OCI-LY1 (cell line): ENCODE measurements at regions not wholly inside any gene's neighbourhood (a gene's known extent, or its start where the extent isn't known, plus 50 kb on each side); places are given as distances from the start of the nearest gene placed in this dataset.

Experiments
- H2AFZ ChIP-seq: fragments of 200-600 bp; sonication (generic), shearing (Covaris generic); 2 replicates; pipeline ENCODE4 v1.6.0; 2014; ENCODE audit warnings: antibody characterized with exemption, mild to moderate bottlenecking, low read length
- H3F3A ChIP-seq: fragments of 200-600 bp; sonication (generic), shearing (Covaris generic); 2 replicates; pipeline ENCODE4 v1.6.0; 2014; ENCODE audit warnings: mild to moderate bottlenecking, antibody characterized with exemption, low read length, moderate library complexity; ENCODE audit not compliant: insufficient read depth
- H3K27ac ChIP-seq: fragments of 200-600 bp; sonication (generic); 2 replicates; pipeline ENCODE4 v1.5.1; 2014; ENCODE audit warnings: low read length, mixed run types, mild to moderate bottlenecking, low read depth; ENCODE audit not compliant: poor library complexity, severe bottlenecking
- H3K27me3 ChIP-seq: fragments of 200-600 bp; sonication (generic); 2 replicates; pipeline ENCODE4 v1.6.0; 2014; ENCODE audit warnings: antibody characterized with exemption, mild to moderate bottlenecking, low read length, moderate library complexity; ENCODE audit not compliant: insufficient read depth
- H3K36me3 ChIP-seq: fragments of 200-600 bp; sonication (generic); 2 replicates; pipeline ENCODE4 v1.6.1; 2014; ENCODE audit warnings: mild to moderate bottlenecking, antibody characterized with exemption, low read length, moderate library complexity, mixed read lengths; ENCODE audit not compliant: insufficient read depth
- H3K4me1 ChIP-seq: fragments of 200-600 bp; sonication (generic); 2 replicates; pipeline ENCODE4 v1.5.1; 2014; ENCODE audit warnings: mild to moderate bottlenecking, low read length, moderate library complexity; ENCODE audit not compliant: insufficient read depth, severe bottlenecking
- H3K4me2 ChIP-seq: fragments of 200-600 bp; sonication (generic), shearing (Covaris generic); 2 replicates; pipeline ENCODE4 v1.6.1; 2014; ENCODE audit warnings: low read length
- H3K4me3 ChIP-seq: fragments of 200-600 bp; sonication (generic); 2 replicates; pipeline ENCODE4 v1.5.1; 2014; ENCODE audit warnings: low read length, low read depth, mild to moderate bottlenecking, mixed read lengths; ENCODE audit not compliant: poor library complexity, severe bottlenecking
- H3K79me2 ChIP-seq: fragments of 200-600 bp; shearing (Covaris generic); 2 replicates; pipeline ENCODE4 v1.6.1; 2016; ENCODE audit warnings: mixed run types, low read length, mixed read lengths; ENCODE audit not compliant: insufficient read depth
- H3K9ac ChIP-seq: fragments of 200-600 bp; sonication (generic), shearing (Covaris generic); 2 replicates; pipeline ENCODE4 v1.6.1; 2014; ENCODE audit warnings: mild to moderate bottlenecking, low read length, mixed read lengths
- H3K9me2 ChIP-seq: fragments of 200-600 bp; sonication (generic), shearing (Covaris generic); 2 replicates; pipeline ENCODE4 v1.6.1; 2014; ENCODE audit warnings: low read depth, mild to moderate bottlenecking, low read length, mixed read lengths
- H3K9me3 ChIP-seq: fragments of 200-600 bp; shearing (Covaris generic); 2 replicates; pipeline ENCODE4 v1.6.1; 2014; ENCODE audit warnings: low read length, mixed read lengths
- H4K20me1 ChIP-seq: fragments of 200-600 bp; sonication (generic), shearing (Covaris generic); 2 replicates; pipeline ENCODE4 v1.6.0; 2016; ENCODE audit warnings: mild to moderate bottlenecking, low read length; ENCODE audit not compliant: insufficient read depth
- EZH2 ChIP-seq: fragments of 200-600 bp; sonication (generic), shearing (Covaris generic); IDR thresholded peaks from 2 replicates; pipeline ENCODE4 v1.8.0; 2017; ENCODE audit warnings: borderline replicate concordance, mixed run types, mild to moderate bottlenecking, antibody characterized with exemption, low read length, moderate library complexity, mixed read lengths
- TF ChIP-seq, protein P1 (sequence below): fragments of 200-600 bp; sonication (generic), shearing (Covaris generic); IDR thresholded peaks from 2 replicates; pipeline ENCODE4 v1.5.1; 2017; ENCODE audit warnings: mild to moderate bottlenecking, antibody characterized with exemption, low read length, moderate library complexity, mixed read lengths

DNA sequence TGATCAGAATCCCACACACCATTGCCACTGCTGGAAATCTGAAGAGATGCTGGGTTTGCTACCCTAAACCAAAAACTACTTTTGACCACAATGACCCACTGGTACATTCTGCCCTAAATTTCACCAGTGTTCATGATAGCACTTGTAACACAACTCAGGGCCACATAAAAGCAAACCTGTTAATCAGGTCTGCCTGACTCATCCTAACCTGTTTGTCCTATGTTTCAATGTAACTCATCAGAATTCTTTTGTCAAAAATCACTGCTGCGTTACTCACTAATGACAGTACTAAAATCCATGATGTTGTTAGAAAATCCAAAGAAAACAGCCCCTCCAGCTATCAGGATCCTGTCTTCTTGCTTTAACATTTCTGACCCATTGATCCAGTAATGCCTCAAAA, 55.6 kb upstream of the XCR1 start:
- Histone ChIP-seq H3K9me3 (no peaks in the 10 kb centered on the region), H3K9ac (no peak overlapping the region), H3K79me2 (no peaks in the 10 kb centered on the region), H3K9me2 (no peaks in the 10 kb centered on the region), H3K4me1 (no peaks in the 10 kb centered on the region), H4K20me1 (no peaks in the 10 kb centered on the region), H3K4me3 (no peak overlapping the region), H3K27ac (no peak overlapping the region), H2AFZ (no peak overlapping the region), H3K36me3 (no peaks in the 10 kb centered on the region), H3K4me2 (no peak overlapping the region), H3K27me3 (no peaks in the 10 kb centered on the region), H3F3A (no peaks in the 10 kb centered on the region)
- TF ChIP-seq, protein P1, sequence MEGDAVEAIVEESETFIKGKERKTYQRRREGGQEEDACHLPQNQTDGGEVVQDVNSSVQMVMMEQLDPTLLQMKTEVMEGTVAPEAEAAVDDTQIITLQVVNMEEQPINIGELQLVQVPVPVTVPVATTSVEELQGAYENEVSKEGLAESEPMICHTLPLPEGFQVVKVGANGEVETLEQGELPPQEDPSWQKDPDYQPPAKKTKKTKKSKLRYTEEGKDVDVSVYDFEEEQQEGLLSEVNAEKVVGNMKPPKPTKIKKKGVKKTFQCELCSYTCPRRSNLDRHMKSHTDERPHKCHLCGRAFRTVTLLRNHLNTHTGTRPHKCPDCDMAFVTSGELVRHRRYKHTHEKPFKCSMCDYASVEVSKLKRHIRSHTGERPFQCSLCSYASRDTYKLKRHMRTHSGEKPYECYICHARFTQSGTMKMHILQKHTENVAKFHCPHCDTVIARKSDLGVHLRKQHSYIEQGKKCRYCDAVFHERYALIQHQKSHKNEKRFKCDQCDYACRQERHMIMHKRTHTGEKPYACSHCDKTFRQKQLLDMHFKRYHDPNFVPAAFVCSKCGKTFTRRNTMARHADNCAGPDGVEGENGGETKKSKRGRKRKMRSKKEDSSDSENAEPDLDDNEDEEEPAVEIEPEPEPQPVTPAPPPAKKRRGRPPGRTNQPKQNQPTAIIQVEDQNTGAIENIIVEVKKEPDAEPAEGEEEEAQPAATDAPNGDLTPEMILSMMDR, result no peak

- no peak overlapping the region for H3K4me2 ChIP-seq
- no peaks in the 10 kb centered on the region for H4K20me1 ChIP-seq
- no peaks in the 10 kb centered on the region for H3K36me3 ChIP-seq
- no peak overlapping the region for H2AFZ ChIP-seq
- H3K27me3 ChIP-seq, result no peaks in the 10 kb centered on the region
- H3K9me2 ChIP-seq, result no peaks in the 10 kb centered on the region
- H3K79me2 ChIP-seq, result no peaks in the 10 kb centered on the region
- no peaks in the 10 kb centered on the region for H3K4me1 ChIP-seq
- H3K9ac ChIP-seq, result no peak overlapping the region
- no peaks in the 10 kb centered on the region for H3F3A ChIP-seq
- no peak overlapping the region for H3K27ac ChIP-seq
- H3K9me3 ChIP-seq, result no peaks in the 10 kb centered on the region
- H3K4me3 ChIP-seq, result no peak overlapping the region
- TF ChIP-seq, protein P1, result no peak
- no peak for TF ChIP-seq EZH2
Observed at GRCh38 chr3:46082021-46082420, 54.7 kb upstream of the XCR1 start.

DNA sequence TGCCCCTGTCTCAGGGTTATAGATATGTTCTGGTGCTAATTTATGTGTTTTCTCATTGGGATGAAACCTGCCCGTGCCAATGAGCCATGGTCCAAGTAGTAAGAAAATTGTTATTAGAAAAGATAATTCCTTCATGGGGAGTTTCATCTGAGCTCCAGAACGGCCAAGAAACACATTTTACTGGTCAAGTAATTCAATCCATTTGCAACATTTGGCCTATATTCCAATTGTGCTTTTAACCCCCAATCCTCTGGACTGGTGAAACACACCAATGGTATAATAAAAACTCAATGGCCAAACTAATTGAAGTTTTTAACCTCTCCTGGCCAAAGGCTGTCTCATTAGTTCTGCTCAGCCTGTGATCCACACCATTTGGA, 53.7 kb upstream of the XCR1 start:
- Histone ChIP-seq H3K4me2 (no peak overlapping the region), H2AFZ (no peak overlapping the region), H3K9ac (no peak overlapping the region), H3K36me3 (no peaks in the 10 kb centered on the region), H3K27me3 (no peaks in the 10 kb centered on the region), H3F3A (no peaks in the 10 kb centered on the region), H3K9me3 (no peaks in the 10 kb centered on the region), H3K27ac (no peak overlapping the region), H3K4me1 (no peaks in the 10 kb centered on the region), H3K9me2 (no peaks in the 10 kb centered on the region), H3K79me2 (no peaks in the 10 kb centered on the region), H3K4me3 (no peak overlapping the region), H4K20me1 (no peaks in the 10 kb centered on the region)
- no peak for TF ChIP-seq EZH2
- TF ChIP-seq, protein P1, result no peak
